Chondrocyte (in vitro differentiated cells): ENCODE measurements at regions not wholly inside any gene's neighbourhood (a gene's known extent, or its start where the extent isn't known, plus 50 kb on each side); places are given as distances from the start of the nearest gene placed in this dataset.

ENCODE experiments used
- DNase-seq: peaks from one replicate; pipeline ENCODE4 v3.0.0; 2021; ENCODE audit warnings: mixed read lengths, low spot score
- H3K27ac Mint-ChIP-seq: one replicate; pipeline ENCODE4 v1.8.0; 2021; ENCODE audit warnings: mild to moderate bottlenecking, moderate library complexity, mixed read lengths; ENCODE audit not compliant: unreplicated experiment
- H3K27me3 Mint-ChIP-seq: 2 replicates; pipeline ENCODE4 v1.8.0; 2021; ENCODE audit warnings: low read depth, mixed read lengths
- H3K36me3 Mint-ChIP-seq: 2 replicates; pipeline ENCODE4 v1.8.0; 2021; ENCODE audit warnings: low read depth, mixed read lengths
- H3K4me1 Mint-ChIP-seq: 2 replicates; pipeline ENCODE4 v1.8.0; 2021; ENCODE audit warnings: low read depth, mild to moderate bottlenecking, mixed read lengths
- H3K4me3 Mint-ChIP-seq: one replicate; pipeline ENCODE4 v1.8.0; 2021; ENCODE audit warnings: mild to moderate bottlenecking, moderate library complexity, mixed read lengths; ENCODE audit not compliant: unreplicated experiment
- H3K9me3 Mint-ChIP-seq: 2 replicates; pipeline ENCODE4 v1.8.0; 2021; ENCODE audit warnings: low read depth, mixed read lengths
- TF ChIP-seq, protein P1 (sequence below): fragments of 200-600 bp; sonication (generic); IDR thresholded peaks from 2 replicates; pipeline ENCODE4 v1.5.0; 2021; ENCODE audit warnings: antibody characterized with exemption, mild to moderate bottlenecking, moderate library complexity

DNA sequence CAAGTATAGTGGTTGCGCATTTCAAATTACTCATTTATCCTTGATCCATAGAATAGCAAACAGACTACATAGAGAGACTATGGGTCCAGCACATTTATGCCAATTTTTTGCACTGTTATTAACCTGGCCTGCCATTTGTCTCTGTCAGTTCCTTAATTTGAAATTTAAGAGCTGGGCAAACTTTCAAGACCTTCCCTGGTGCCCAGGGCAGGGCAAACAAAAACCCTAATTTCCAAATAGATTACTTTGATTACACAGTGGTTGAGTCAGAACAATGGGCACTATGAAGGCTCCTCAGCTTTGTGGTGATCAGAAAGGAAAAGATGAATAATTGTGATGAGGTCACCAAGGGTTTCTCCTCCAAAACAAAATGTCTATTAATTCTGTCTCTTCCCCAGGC lies 80.6 kb downstream of the TNFSF18 start:
- no peak overlapping the region for H3K27ac Mint-ChIP-seq

DNA sequence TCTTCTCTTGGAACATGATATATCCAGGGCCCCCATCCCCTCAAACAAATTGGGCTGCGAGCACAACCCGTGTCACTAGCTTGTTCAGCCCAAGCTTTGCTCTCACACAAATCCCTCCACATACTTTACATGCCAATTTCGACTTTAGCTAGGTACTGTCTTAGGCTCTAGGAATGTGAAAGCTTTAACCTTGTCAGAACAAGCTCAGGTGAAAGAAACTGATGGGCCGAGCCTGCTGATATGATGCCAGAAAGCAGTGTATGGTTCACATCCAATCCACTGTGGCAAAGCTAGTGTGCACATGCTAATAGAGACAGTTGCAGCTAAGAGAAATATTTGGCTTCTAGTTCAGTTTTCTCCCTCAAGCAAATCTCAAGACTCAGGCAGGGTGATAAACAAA lies 79.5 kb downstream of the TNFSF18 start:
- Mint-ChIP-seq H3K4me3 (no peak overlapping the region), H3K4me1 (peaks cover 22% of the 10 kb centered on the region), H3K36me3 (peaks cover 3% of the 10 kb centered on the region), H3K9me3 (peaks cover 8% of the 10 kb centered on the region), H3K27ac (no peak overlapping the region), H3K27me3 (no peaks in the 10 kb centered on the region)
- TF ChIP-seq, protein P1, sequence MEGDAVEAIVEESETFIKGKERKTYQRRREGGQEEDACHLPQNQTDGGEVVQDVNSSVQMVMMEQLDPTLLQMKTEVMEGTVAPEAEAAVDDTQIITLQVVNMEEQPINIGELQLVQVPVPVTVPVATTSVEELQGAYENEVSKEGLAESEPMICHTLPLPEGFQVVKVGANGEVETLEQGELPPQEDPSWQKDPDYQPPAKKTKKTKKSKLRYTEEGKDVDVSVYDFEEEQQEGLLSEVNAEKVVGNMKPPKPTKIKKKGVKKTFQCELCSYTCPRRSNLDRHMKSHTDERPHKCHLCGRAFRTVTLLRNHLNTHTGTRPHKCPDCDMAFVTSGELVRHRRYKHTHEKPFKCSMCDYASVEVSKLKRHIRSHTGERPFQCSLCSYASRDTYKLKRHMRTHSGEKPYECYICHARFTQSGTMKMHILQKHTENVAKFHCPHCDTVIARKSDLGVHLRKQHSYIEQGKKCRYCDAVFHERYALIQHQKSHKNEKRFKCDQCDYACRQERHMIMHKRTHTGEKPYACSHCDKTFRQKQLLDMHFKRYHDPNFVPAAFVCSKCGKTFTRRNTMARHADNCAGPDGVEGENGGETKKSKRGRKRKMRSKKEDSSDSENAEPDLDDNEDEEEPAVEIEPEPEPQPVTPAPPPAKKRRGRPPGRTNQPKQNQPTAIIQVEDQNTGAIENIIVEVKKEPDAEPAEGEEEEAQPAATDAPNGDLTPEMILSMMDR: no peak
- DNase-seq: no peak

More for the DNA sequence above, 80.6 kb downstream of the TNFSF18 start:
- no peak for DNase-seq
- H3K27me3 Mint-ChIP-seq: no peaks in the 10 kb centered on the region
- H3K9me3 Mint-ChIP-seq: peaks cover 8% of the 10 kb centered on the region
- H3K36me3 Mint-ChIP-seq: peaks cover 3% of the 10 kb centered on the region
- peaks cover 19% of the 10 kb centered on the region for H3K4me1 Mint-ChIP-seq
- TF ChIP-seq, protein P1: no peak
- H3K4me3 Mint-ChIP-seq: no peak overlapping the region

DNA sequence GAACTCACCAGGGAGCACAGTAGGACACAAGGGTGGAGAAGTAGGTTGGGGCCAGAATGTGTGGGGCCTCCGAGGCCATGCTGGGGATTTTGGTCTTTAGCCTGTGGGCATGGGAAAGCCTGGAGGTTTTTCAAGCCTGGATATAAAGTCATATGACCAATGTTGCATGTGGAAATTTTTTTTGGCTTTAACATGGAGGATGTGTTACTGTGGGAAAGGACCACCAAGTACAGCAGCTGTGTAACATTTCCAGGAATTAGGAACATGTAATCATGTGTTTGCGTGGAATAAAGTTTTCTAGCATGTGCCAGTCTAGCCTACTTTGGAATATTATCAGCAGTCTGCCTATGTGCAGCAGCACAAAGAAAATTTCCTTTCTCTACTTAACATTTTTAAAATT lies 78.5 kb downstream of the TNFSF18 start:
- DNase-seq: no peak
- peaks cover 26% of the 10 kb centered on the region for H3K4me1 Mint-ChIP-seq
- H3K9me3 Mint-ChIP-seq: peaks cover 6% of the 10 kb centered on the region
- H3K27ac Mint-ChIP-seq: no peak overlapping the region
- no peaks in the 10 kb centered on the region for H3K27me3 Mint-ChIP-seq
- peaks cover under 1% of the 10 kb centered on the region for H3K36me3 Mint-ChIP-seq
- TF ChIP-seq, protein P1: no peak
- H3K4me3 Mint-ChIP-seq: no peak overlapping the region

DNA sequence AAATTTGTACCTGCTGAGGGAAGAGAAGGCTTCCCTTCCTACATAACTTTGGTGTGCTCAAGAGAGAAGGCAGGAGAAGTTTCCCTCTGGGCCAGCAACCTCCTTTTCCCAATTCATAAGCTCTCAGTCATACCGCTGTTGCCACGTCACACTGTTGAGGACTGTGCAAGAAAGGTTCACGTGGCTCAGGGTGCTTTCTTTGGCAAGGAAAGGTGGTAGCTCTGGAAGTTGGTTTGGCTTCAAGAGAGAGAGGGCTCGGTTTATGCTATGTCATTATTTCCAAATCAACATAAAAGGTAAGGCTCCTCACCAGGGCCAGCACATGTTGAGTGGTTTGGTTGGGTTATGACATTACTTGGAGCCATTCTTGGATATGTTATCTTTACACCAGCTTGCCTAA lies 77.3 kb downstream of the TNFSF18 start:
- TF ChIP-seq, protein P1: no peak
- no peak for DNase-seq
- Mint-ChIP-seq H3K4me1 (peaks cover 20% of the 10 kb centered on the region), H3K36me3 (no peaks in the 10 kb centered on the region), H3K27me3 (no peaks in the 10 kb centered on the region), H3K4me3 (no peak overlapping the region), H3K27ac (no peak overlapping the region), H3K9me3 (no peaks in the 10 kb centered on the region)

DNA sequence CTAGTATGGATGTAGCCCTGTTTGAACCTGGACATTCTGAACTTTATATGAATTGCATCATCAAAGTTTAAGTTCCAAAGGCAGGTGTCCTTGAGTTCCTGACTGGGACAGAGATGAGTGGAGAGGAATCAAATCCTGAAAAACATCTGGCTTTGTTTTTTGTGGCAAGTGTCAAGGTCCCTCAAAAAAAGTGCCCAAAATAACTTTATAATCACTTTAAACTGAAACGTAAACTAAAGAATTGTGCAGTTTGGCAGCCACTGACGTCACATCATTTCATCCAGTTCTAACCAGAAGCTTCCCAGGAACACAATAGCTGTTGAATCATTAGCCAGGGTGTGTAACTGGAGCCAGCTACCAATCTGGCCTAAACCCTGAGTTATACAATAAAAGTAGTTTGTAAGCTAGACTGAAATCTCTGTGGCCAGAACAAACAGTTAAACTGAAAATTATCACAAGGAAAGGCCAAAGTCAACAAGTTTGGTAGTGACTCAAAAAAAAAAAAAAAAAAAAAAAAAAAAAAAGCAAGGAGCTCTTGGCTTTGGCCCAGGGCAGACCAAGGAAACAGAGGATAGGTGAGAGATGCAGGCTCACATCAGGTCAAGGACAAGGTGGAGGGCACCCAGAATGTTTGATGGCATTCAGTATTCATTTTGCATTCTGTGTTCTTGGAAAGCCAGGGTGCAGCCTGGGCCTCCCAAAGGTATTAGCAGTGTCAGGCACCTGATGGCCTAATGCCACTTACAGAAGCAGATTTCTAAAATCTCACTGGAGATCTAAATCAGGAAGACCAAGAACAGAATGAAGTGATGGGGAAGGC lies 74.3 kb downstream of the TNFSF18 start:
- H3K9me3 Mint-ChIP-seq: no peaks in the 10 kb centered on the region
- no peaks in the 10 kb centered on the region for H3K27me3 Mint-ChIP-seq
- DNase-seq: no peak
- no peak overlapping the region for H3K4me3 Mint-ChIP-seq
- H3K27ac Mint-ChIP-seq: peak overlapping the region; percentile 57
- H3K36me3 Mint-ChIP-seq: no peaks in the 10 kb centered on the region
- TF ChIP-seq, protein P1: no peak
- peaks cover 7% of the 10 kb centered on the region for H3K4me1 Mint-ChIP-seq
